K562 (cell line): ENCODE measurements at regions not wholly inside any gene's neighbourhood (a gene's known extent, or its start where the extent isn't known, plus 50 kb on each side); places are given as distances from the start of the nearest gene placed in this dataset.

Source experiments
- ATAC-seq: fragments of 200-7000 bp; cut with Tn5 transposase; 3 replicates; pipeline ENCODE4 v1.9.1; 2020; ENCODE audit warnings: moderate library complexity
- BruUV-seq: library from RNA; stranded (reverse); fragments of 400-500 nt; replicated peaks from 2 replicates; lab custom pipeline; 2021; lab: Mats Ljungman, UMichigan
- CTCF ChIA-PET: fragments of 300-600 bp; formaldehyde crosslinking; extraction: SDS; loops from one replicate; lab custom pipeline; 2021; ENCODE audit warnings: low intra/inter-chr PET ratio; lab: Yijun Ruan, JAX
- POLR2A ChIA-PET: fragments of 300-600, 350-650 bp; sonication (Branson Sonifier 250); formaldehyde crosslinking; extraction: SDS; loops from one replicate; lab custom pipeline; 2021; ENCODE audit warnings: antibody characterized with exemption, inconsistent platforms; lab: Yijun Ruan, JAX
- DNase-seq, 4 experiments: peaks; one replicate each; pipeline versions ENCODE4 v3.0.0 to v3.0.0-alpha.2; 2011 to 2018; ENCODE audit warnings: low spot score in 3 of 4, mixed read lengths in 3 of 4; ENCODE audit errors: extremely low read depth in 1 of 4
- FAIRE-seq: peaks from 2 replicates; lab custom pipeline; 2011; peaks lifted over from hg19 to GRCh38; lab: Jason Lieb, UNC
- H2AFZ ChIP-seq: 2 replicates; pipeline ENCODE4 v1.6.0; 2011; ENCODE audit warnings: low read depth, low read length, control low read depth, inconsistent platforms
- H3K27ac ChIP-seq: fragments of 200-600 bp; 3 replicates; pipeline ENCODE4 v1.8.0; 2011; ENCODE audit warnings: low read depth, mild to moderate bottlenecking, control low read depth, inconsistent platforms, low read length, moderate library complexity, mixed read lengths; ENCODE audit errors: extremely low read depth
- H3K27me3 ChIP-seq, 2 experiments: fragments of 300-600 bp in 1 of 2; 2 replicates in 1 of 2; 3 replicates in 1 of 2; pipeline versions ENCODE4 v1.6.0 to v1.8.0; 2011; ENCODE audit warnings: inconsistent platforms in 2 of 2, low read length in 2 of 2, mild to moderate bottlenecking in 1 of 2, mixed read lengths in 1 of 2, moderate library complexity in 1 of 2; ENCODE audit not compliant: control insufficient read depth in 2 of 2, insufficient read depth in 2 of 2
- H3K36me3 ChIP-seq: fragments of 300-600 bp; 3 replicates; pipeline ENCODE4 v1.8.0; 2011; ENCODE audit warnings: mild to moderate bottlenecking, low read length, inconsistent platforms; ENCODE audit not compliant: control insufficient read depth, insufficient read depth
- H3K4me1 ChIP-seq, 2 experiments: fragments of 200-600 bp in 1 of 2; replicated peaks in 1 of 2; 2 replicates in 1 of 2; 3 replicates in 1 of 2; pipeline versions ENCODE4 v1.5.1 to v1.8.0; 2011; ENCODE audit warnings: inconsistent platforms in 2 of 2, low read length in 2 of 2, mild to moderate bottlenecking in 1 of 2, mixed read lengths in 1 of 2, moderate library complexity in 1 of 2; ENCODE audit not compliant: control insufficient read depth in 2 of 2, insufficient read depth in 2 of 2
- H3K4me2 ChIP-seq: 2 replicates; pipeline ENCODE4 v1.6.1; 2011; ENCODE audit warnings: low read length, control low read depth, inconsistent platforms, mixed read lengths; ENCODE audit not compliant: insufficient read depth
- H3K4me3 ChIP-seq: fragments of 200-600 bp; sonication (generic), shearing (Covaris generic); 2 replicates; pipeline ENCODE4 v1.5.1; 2016; ENCODE audit warnings: control low read depth, inconsistent platforms
- H3K79me2 ChIP-seq: fragments of 200-600 bp; 3 replicates; pipeline ENCODE4 v1.8.0; 2011; ENCODE audit warnings: low read length, inconsistent platforms; ENCODE audit not compliant: control insufficient read depth, insufficient read depth
- H3K9ac ChIP-seq, 2 experiments: 2 replicates each; pipeline versions ENCODE4 v1.6.0 to v1.6.1; 2011; ENCODE audit warnings: low read depth in 2 of 2, low read length in 2 of 2, control low read depth in 1 of 2, inconsistent platforms in 1 of 2, mild to moderate bottlenecking in 1 of 2, mixed read lengths in 1 of 2; ENCODE audit not compliant: insufficient read depth in 1 of 2
- H3K9me1 ChIP-seq: one replicate; pipeline ENCODE4 v1.6.0; 2011; ENCODE audit warnings: inconsistent platforms, mild to moderate bottlenecking, low read length, moderate library complexity; ENCODE audit not compliant: control insufficient read depth, insufficient read depth
- H3K9me3 ChIP-seq: replicated peaks from 2 replicates; pipeline ENCODE4 v1.5.1; 2011; ENCODE audit warnings: low read depth, low read length, inconsistent platforms; ENCODE audit not compliant: control insufficient read depth, insufficient read depth
- H4K20me1 ChIP-seq: replicated peaks from 2 replicates; pipeline ENCODE4 v1.6.1; 2011; ENCODE audit warnings: low read length, inconsistent platforms, mixed read lengths; ENCODE audit not compliant: control insufficient read depth, insufficient read depth
- CEBPG ChIP-seq, 3 experiments: fragments of 200-800 bp in 1 of 3; sonication (Bioruptor generic) in 1 of 3; sonication (generic) in 1 of 3; formaldehyde crosslinking in 1 of 3; IDR thresholded peaks in 2 of 3; conservative IDR thresholded peaks in 1 of 3; 2 replicates each; pipeline versions ENCODE4 v1.6.1 to v1.8.0; 2016 to 2022; ENCODE audit warnings: missing compliant biosample characterization in 2 of 3, missing genetic modification characterization in 2 of 3, mild to moderate bottlenecking in 1 of 3, missing genetic modification reagents in 1 of 3
- DMBX1 ChIP-seq: fragments of 250-450 bp; sonication (Bioruptor Pico); IDR thresholded peaks from 2 replicates; pipeline ENCODE4 v1.8.0; 2022; ENCODE audit warnings: inconsistent platforms, mild to moderate bottlenecking, moderate library complexity, borderline replicate concordance
- HNRNPLL ChIP-seq: fragments of 200-400 bp; formaldehyde crosslinking; IDR thresholded peaks from 2 replicates; pipeline ENCODE4 v1.6.1; 2017; ENCODE audit warnings: low read length, low read depth, mild to moderate bottlenecking; ENCODE audit not compliant: poor library complexity, severe bottlenecking
- MYC ChIP-seq, 2 experiments: fragments of 250-450 bp in 1 of 2; sonication (Bioruptor Pico) in 1 of 2; IDR thresholded peaks; 2 replicates each; pipeline versions ENCODE4 v1.5.1 to v1.6.1; 2012 to 2021; ENCODE audit warnings: low read depth in 2 of 2, borderline replicate concordance in 1 of 2, improper control_type of control experiment in 1 of 2, low read length in 1 of 2, mild to moderate bottlenecking in 1 of 2, moderate library complexity in 1 of 2
- NFIC ChIP-seq: fragments of 450-650 bp; IDR thresholded peaks from 2 replicates; pipeline ENCODE4 v1.6.1; 2017; ENCODE audit warnings: mild to moderate bottlenecking, inconsistent platforms
- RAD21 ChIP-seq, 2 experiments: fragments of 250-450 bp in 1 of 2; fragments of 450-650 bp in 1 of 2; sonication (Bioruptor Pico) in 1 of 2; formaldehyde crosslinking in 1 of 2; IDR thresholded peaks in 1 of 2; conservative IDR thresholded peaks in 1 of 2; 2 replicates each; pipeline versions ENCODE4 v1.4.0 to v1.8.0; 2020 to 2022; ENCODE audit warnings: mild to moderate bottlenecking in 2 of 2, moderate library complexity in 1 of 2
- SIN3A ChIP-seq, 2 experiments: fragments of 150-350 bp in 1 of 2; IDR thresholded peaks; 2 replicates each; pipeline ENCODE4 v1.6.1; 2011 to 2016; ENCODE audit warnings: borderline replicate concordance in 2 of 2, low read depth in 2 of 2, low read length in 2 of 2, mild to moderate bottlenecking in 2 of 2, moderate library complexity in 2 of 2; ENCODE audit not compliant: control insufficient read depth in 1 of 2
- SRSF9 ChIP-seq: fragments of 200-400 bp; formaldehyde crosslinking; IDR thresholded peaks from 2 replicates; pipeline ENCODE4 v1.6.1; 2017; ENCODE audit warnings: low read depth, low read length, borderline replicate concordance
- TRIM24 ChIP-seq, 2 experiments: fragments of 450-650 bp; IDR thresholded peaks; 2 replicates each; pipeline ENCODE4 v1.6.1; 2016
- ZNF699 ChIP-seq: fragments of 250-450 bp; sonication (Bioruptor Pico); IDR thresholded peaks from 2 replicates; pipeline ENCODE4 v1.8.0; 2021; ENCODE audit warnings: mild to moderate bottlenecking, moderate library complexity; ENCODE audit not compliant: insufficient replicate concordance
- in situ Hi-C: fragments of 300-500 bp; cut with MboI; formaldehyde crosslinking; loops from 4 replicates; pipeline ENCODE4 v1.15.0; 2018; ENCODE audit warnings: inconsistent platforms, mixed read lengths
- intact Hi-C: fragments of 100-400 bp; cut with micrococcal nuclease; formaldehyde crosslinking; loops from 2 replicates; pipeline ENCODE4 v1.14.2; 2022
- TF ChIP-seq, protein P1 (sequence below): sonication (generic); formaldehyde crosslinking; IDR thresholded peaks from 2 replicates; pipeline ENCODE4 v1.8.0; 2023; ENCODE audit warnings: mild to moderate bottlenecking, missing genetic modification reagents

DNA sequence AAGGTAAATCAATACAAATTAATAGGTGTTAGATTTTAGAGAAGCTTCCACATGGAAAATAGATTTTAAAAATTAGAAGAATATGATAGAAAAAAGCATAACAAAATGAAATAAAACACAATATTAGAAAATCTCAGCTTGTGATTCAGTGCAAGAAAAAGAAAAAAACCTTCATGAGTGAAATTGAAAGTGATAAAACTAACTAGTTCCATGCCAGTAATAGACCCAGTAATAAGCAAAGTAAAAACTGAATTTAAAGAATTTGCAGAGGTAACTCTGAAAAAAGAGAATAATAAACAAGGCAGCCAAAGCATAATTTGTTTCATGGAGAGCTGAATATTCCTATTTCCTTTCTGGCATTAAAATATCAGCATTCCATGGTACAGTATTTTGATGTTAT, 174.3 kb upstream of the TENM3 start:
- DNase-seq (no peak), ATAC-seq (no peak), FAIRE-seq (no peak)
- no TSS peak for BruUV-seq
- no peak overlapping the region for H3K27ac ChIP-seq
- H3K79me2 ChIP-seq: no peaks in the 10 kb centered on the region
- in situ Hi-C loops: no loop called here
- H4K20me1 ChIP-seq: no peaks in the 10 kb centered on the region
- ChIA-PET CTCF (no interaction called here), POLR2A (no interaction called here)
- no peak overlapping the region for H2AFZ ChIP-seq
- H3K9me3 ChIP-seq: no peaks in the 10 kb centered on the region; the same call in 1 of the 2 replicates
- intact Hi-C loops: no loop called here
- H3K36me3 ChIP-seq: no peaks in the 10 kb centered on the region
- no peak overlapping the region for H3K4me2 ChIP-seq
- H3K9ac ChIP-seq: no peak overlapping the region
- H3K27me3 ChIP-seq: no peaks in the 10 kb centered on the region
- no peaks in the 10 kb centered on the region for H3K9me1 ChIP-seq
- H3K4me3 ChIP-seq: no peak overlapping the region
- no peaks in the 10 kb centered on the region; a peak in 1 of 5 replicates for H3K4me1 ChIP-seq
- TF ChIP-seq SRSF9 (no peak), TRIM24 (IDR thresholded peaks at IDR 0.05) (no peak), RAD21 (CRISPR knock-in tag; conservative IDR thresholded peaks at IDR 0.05 in 1 of 2, IDR thresholded peaks at IDR 0.05 in 1 of 2) (no peak), SIN3A (IDR thresholded peaks at IDR 0.05; ENCODE audit: borderline replicate concordance in 2 of 2, control insufficient read depth in 1 of 2, low read depth in 2 of 2, low read length in 2 of 2) (no peak), DMBX1 (no peak), NFIC (no peak), ZNF699 (CRISPR knock-in tag) (no peak), MYC (IDR thresholded peaks at IDR 0.05; ENCODE audit: low read depth, low read length) (no peak), MYC (CRISPR knock-in tag; IDR thresholded peaks at IDR 0.05; ENCODE audit: borderline replicate concordance, low read depth) (no peak), HNRNPLL (no peak), CEBPG (CRISPR knock-in tag; IDR thresholded peaks at IDR 0.05) (no peak), CEBPG (tag; conservative IDR thresholded peaks at IDR 0.05 in 1 of 2, IDR thresholded peaks at IDR 0.05 in 1 of 2) (no peak)
- TF ChIP-seq, protein P1, sequence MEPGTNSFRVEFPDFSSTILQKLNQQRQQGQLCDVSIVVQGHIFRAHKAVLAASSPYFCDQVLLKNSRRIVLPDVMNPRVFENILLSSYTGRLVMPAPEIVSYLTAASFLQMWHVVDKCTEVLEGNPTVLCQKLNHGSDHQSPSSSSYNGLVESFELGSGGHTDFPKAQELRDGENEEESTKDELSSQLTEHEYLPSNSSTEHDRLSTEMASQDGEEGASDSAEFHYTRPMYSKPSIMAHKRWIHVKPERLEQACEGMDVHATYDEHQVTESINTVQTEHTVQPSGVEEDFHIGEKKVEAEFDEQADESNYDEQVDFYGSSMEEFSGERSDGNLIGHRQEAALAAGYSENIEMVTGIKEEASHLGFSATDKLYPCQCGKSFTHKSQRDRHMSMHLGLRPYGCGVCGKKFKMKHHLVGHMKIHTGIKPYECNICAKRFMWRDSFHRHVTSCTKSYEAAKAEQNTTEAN (CRISPR knock-in tag): no peak
